ENCODE measurements at regions not wholly inside any gene's neighbourhood (a gene's known extent, or its start where the extent isn't known, plus 50 kb on each side); places are given as distances from the start of the nearest gene placed in this dataset.

- TF ChIP-seq KDM1A (IDR thresholded peaks at IDR 0.05; ENCODE audit: borderline replicate concordance) (no peak), POU2F2 (IDR thresholded peaks at IDR 0.05; ENCODE audit: borderline replicate concordance, low read depth, low read length) (no peak), BCL11A (IDR thresholded peaks at IDR 0.05; ENCODE audit: low read depth, low read length) (no peak), EZH2 (IDR thresholded peaks at IDR 0.05; ENCODE audit: borderline replicate concordance, control insufficient read depth, low read depth, low read length) (no peak), MLLT1 (IDR thresholded peaks at IDR 0.05) (no peak)
Observed at GRCh38 chr6:115512923-115513322, 547.8 kb downstream of the FRK start (continued).

- no peak overlapping the region for H3K9ac ChIP-seq (ENCODE audit: control insufficient read depth, insufficient read depth, low read length)
- ChIA-PET POLR2A (no interaction called here), RAD21 (ENCODE audit: unreplicated experiment) (no interaction called here), SMC1A (ENCODE audit: uncharacterized antibody, unreplicated experiment) (no interaction called here), CTCF (no interaction called here)
- DNase-seq (ENCODE audit: low read depth, low spot score), result no peak
- H3K4me1 ChIP-seq (ENCODE audit: control insufficient read depth, insufficient read depth, low read length), result no peaks in the 10 kb centered on the region
- H3K9me3 ChIP-seq (replicated peaks; ENCODE audit: control insufficient read depth, insufficient read depth, low read length), result no peaks in the 10 kb centered on the region
- H3K27ac ChIP-seq (ENCODE audit: control insufficient read depth, insufficient read depth), result no peak overlapping the region
- H4K20me1 ChIP-seq (ENCODE audit: control insufficient read depth, insufficient read depth), result no peaks in the 10 kb centered on the region
- H3K79me2 ChIP-seq (ENCODE audit: control insufficient read depth, insufficient read depth, low read length), result no peaks in the 10 kb centered on the region
- intact Hi-C loops (cut with micrococcal nuclease; ENCODE audit: unreplicated experiment) (no loop called here), in situ Hi-C loops (cut with MboI) (no loop called here)
- no peak overlapping the region for H3K4me2 ChIP-seq (ENCODE audit: control insufficient read depth, insufficient read depth)
- no peak for FAIRE-seq
- no peak for ATAC-seq
- no peaks in the 10 kb centered on the region for H3K36me3 ChIP-seq (ENCODE audit: control insufficient read depth in 2 of 2, insufficient read depth in 2 of 2, low read length in 1 of 2)
- BruUV-seq (replicated peaks), result no TSS peak
- no peak overlapping the region for H3K4me3 ChIP-seq
- no peak overlapping the region for H2AFZ ChIP-seq (ENCODE audit: control insufficient read depth, low read depth, low read length)
- H3K27me3 ChIP-seq (replicated peaks in 1 of 2; ENCODE audit: control insufficient read depth in 2 of 2, insufficient read depth in 2 of 2, low read length in 1 of 2), result no peaks in the 10 kb centered on the region
- no peak for TF ChIP-seq POLR2A (IDR thresholded peaks at IDR 0.05; ENCODE audit: low read depth, low read length)
- no peak for TF ChIP-seq ZNF24 (IDR thresholded peaks at IDR 0.05)
- TF ChIP-seq CREM (IDR thresholded peaks at IDR 0.05; ENCODE audit: low read depth), result no peak
- TF ChIP-seq MYC (IDR thresholded peaks at IDR 0.05; ENCODE audit: insufficient read depth, insufficient read length, insufficient replicate concordance, low read length, severe bottlenecking), result no peak
- TF ChIP-seq CEBPB (IDR thresholded peaks at IDR 0.05; ENCODE audit: borderline replicate concordance in 1 of 2, low read depth in 2 of 2, low read length in 2 of 2), result no peak
- TF ChIP-seq RBBP5 (conservative IDR thresholded peaks at IDR 0.05), result no peak
- no peak for TF ChIP-seq CUX1 (IDR thresholded peaks at IDR 0.05; ENCODE audit: insufficient replicate concordance, low read depth, low read length)
- no peak for TF ChIP-seq NKRF (conservative IDR thresholded peaks at IDR 0.05)
- no peak for TF ChIP-seq SPI1 (IDR thresholded peaks at IDR 0.05; ENCODE audit: borderline replicate concordance, insufficient read depth, low read depth, low read length)
- no peak for TF ChIP-seq PBX3 (IDR thresholded peaks at IDR 0.05; ENCODE audit: insufficient replicate concordance, low read depth, low read length)
Observed at GRCh38 chr6:115511771-115512170, 548.9 kb downstream of the FRK start.
